DND-41 (cell line): ENCODE measurements at regions not wholly inside any gene's neighbourhood (a gene's known extent, or its start where the extent isn't known, plus 50 kb on each side); places are given as distances from the start of the nearest gene placed in this dataset.

Experiments
- ATAC-seq: fragments of 200-7000 bp; cut with Tn5 transposase; 3 replicates; pipeline ENCODE4 v1.9.1; 2021; ENCODE audit warnings: low read depth; ENCODE audit not compliant: insufficient read depth
- DNase-seq: peaks from one replicate; pipeline ENCODE4 v3.0.0-alpha.2; 2020
- H2AFZ ChIP-seq: 2 replicates; pipeline ENCODE4 v1.6.0; 2012; ENCODE audit warnings: low read depth, low read length
- H3K27ac ChIP-seq: 2 replicates; pipeline ENCODE4 v1.5.1; 2012; ENCODE audit warnings: low read length, inconsistent platforms
- H3K27me3 ChIP-seq: fragments of 200-600 bp; sonication (generic); 2 replicates; pipeline ENCODE4 v1.6.0; 2012; ENCODE audit warnings: low read length, mild to moderate bottlenecking, inconsistent platforms; ENCODE audit not compliant: insufficient read depth, poor library complexity
- H3K36me3 ChIP-seq: 2 replicates; pipeline ENCODE4 v1.5.1; 2012; ENCODE audit warnings: low read length, inconsistent platforms; ENCODE audit not compliant: insufficient read depth
- H3K4me1 ChIP-seq: 2 replicates; pipeline ENCODE4 v1.5.1; 2012; ENCODE audit warnings: mild to moderate bottlenecking, low read length; ENCODE audit not compliant: insufficient read depth
- H3K4me2 ChIP-seq: 2 replicates; pipeline ENCODE4 v1.6.0; 2012; ENCODE audit warnings: mild to moderate bottlenecking, moderate library complexity, low read length, inconsistent platforms; ENCODE audit not compliant: insufficient read depth
- H3K4me3 ChIP-seq, 2 experiments: fragments of 200-600 bp in 1 of 2; shearing (Covaris generic) in 1 of 2; 2 replicates each; pipeline ENCODE4 v1.5.1; 2012 to 2016; ENCODE audit warnings: inconsistent platforms in 2 of 2, low read length in 2 of 2, mild to moderate bottlenecking in 2 of 2, low read depth in 1 of 2, moderate library complexity in 1 of 2
- H3K79me2 ChIP-seq: 2 replicates; pipeline ENCODE4 v1.6.0; 2012; ENCODE audit warnings: low read length, inconsistent platforms; ENCODE audit not compliant: insufficient read depth
- H3K9ac ChIP-seq: 2 replicates; pipeline ENCODE4 v1.6.0; 2012; ENCODE audit warnings: low read depth, mild to moderate bottlenecking, inconsistent platforms, low read length, moderate library complexity
- H3K9me3 ChIP-seq: 2 replicates; pipeline ENCODE4 v1.5.1; 2012; ENCODE audit warnings: low read length, moderate library complexity, mild to moderate bottlenecking, inconsistent platforms; ENCODE audit not compliant: insufficient read depth, severe bottlenecking
- H4K20me1 ChIP-seq: 2 replicates; pipeline ENCODE4 v1.6.0; 2012; ENCODE audit warnings: low read length; ENCODE audit not compliant: insufficient read depth
- EZH2 ChIP-seq: IDR thresholded peaks from 3 replicates; pipeline ENCODE4 v1.6.1; 2012; ENCODE audit warnings: borderline replicate concordance, low read depth, mild to moderate bottlenecking, moderate library complexity, low read length, inconsistent platforms; ENCODE audit not compliant: severe bottlenecking
- TF ChIP-seq, protein P1 (sequence below): IDR thresholded peaks from 2 replicates; pipeline ENCODE4 v1.5.1; 2012; ENCODE audit warnings: borderline replicate concordance, low read length, moderate library complexity, mild to moderate bottlenecking; ENCODE audit not compliant: poor library complexity, severe bottlenecking; ENCODE audit errors: extremely low read depth

DNA sequence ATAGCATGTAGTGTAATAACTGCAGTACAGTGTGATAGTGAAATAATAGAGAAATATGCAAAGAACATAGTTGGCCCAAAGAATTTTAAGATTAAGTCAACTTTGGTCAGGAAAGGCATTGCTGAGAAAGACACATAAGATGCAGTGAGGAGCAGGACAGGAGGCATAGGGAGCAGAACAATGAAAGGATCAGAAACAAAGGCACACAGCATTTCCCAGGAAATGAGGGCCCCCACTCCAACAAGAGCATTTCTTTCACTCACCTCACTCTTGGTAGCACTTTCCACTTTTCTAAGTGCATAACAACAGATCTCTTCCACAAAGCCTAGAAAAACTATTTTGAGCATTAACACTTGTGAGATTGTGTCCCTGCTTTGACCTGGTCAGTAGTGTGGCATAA, 238.4 kb upstream of the FAT3 start:
- H3K4me3 ChIP-seq = no peak overlapping the region
- no peaks in the 10 kb centered on the region for H3K79me2 ChIP-seq
- no peak overlapping the region for H3K27ac ChIP-seq
- H3K9me3 ChIP-seq = peaks cover 5% of the 10 kb centered on the region
- H3K4me2 ChIP-seq = no peak overlapping the region
- H2AFZ ChIP-seq = no peak overlapping the region
- no peaks in the 10 kb centered on the region for H4K20me1 ChIP-seq
- no peak for ATAC-seq
- TF ChIP-seq, protein P1, sequence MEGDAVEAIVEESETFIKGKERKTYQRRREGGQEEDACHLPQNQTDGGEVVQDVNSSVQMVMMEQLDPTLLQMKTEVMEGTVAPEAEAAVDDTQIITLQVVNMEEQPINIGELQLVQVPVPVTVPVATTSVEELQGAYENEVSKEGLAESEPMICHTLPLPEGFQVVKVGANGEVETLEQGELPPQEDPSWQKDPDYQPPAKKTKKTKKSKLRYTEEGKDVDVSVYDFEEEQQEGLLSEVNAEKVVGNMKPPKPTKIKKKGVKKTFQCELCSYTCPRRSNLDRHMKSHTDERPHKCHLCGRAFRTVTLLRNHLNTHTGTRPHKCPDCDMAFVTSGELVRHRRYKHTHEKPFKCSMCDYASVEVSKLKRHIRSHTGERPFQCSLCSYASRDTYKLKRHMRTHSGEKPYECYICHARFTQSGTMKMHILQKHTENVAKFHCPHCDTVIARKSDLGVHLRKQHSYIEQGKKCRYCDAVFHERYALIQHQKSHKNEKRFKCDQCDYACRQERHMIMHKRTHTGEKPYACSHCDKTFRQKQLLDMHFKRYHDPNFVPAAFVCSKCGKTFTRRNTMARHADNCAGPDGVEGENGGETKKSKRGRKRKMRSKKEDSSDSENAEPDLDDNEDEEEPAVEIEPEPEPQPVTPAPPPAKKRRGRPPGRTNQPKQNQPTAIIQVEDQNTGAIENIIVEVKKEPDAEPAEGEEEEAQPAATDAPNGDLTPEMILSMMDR = no peak
- no peak for TF ChIP-seq EZH2
- DNase-seq = no peak
- no peaks in the 10 kb centered on the region for H3K36me3 ChIP-seq
- no peaks in the 10 kb centered on the region for H3K27me3 ChIP-seq
- no peak overlapping the region for H3K9ac ChIP-seq
- no peaks in the 10 kb centered on the region for H3K4me1 ChIP-seq

DNA sequence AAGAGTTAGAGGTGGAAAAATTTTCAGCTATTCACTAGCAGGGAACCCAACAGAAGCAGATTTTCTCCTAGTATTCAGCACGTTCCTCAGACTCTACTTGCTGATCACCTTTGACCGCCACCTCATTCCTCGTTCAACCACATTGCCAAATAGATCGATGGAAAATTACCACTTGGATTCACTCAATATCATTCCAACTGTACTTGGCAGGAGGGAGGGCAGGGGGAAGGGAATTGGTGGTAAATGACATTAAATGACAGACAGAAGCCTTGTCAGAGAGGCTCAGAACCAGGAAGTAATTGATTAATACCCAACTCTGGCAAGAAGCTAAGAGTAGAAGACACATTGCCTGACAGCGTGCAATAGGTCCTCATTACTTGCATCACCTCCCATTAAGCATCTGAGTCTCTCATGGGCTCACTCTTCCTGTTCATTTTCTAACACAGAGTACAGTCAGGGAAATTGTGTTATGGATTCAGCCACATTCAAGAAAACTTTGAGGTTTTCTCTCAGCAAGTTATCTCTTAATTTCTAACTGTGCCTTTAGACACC, 240.5 kb upstream of the FAT3 start:
- Histone ChIP-seq H3K36me3 (no peaks in the 10 kb centered on the region), H3K9ac (no peak overlapping the region), H2AFZ (no peak overlapping the region), H3K4me2 (no peak overlapping the region), H3K79me2 (no peaks in the 10 kb centered on the region), H3K4me1 (no peaks in the 10 kb centered on the region), H3K4me3 (no peak overlapping the region), H3K9me3 (peaks cover 5% of the 10 kb centered on the region), H3K27me3 (no peaks in the 10 kb centered on the region), H3K27ac (no peak overlapping the region), H4K20me1 (no peaks in the 10 kb centered on the region)
- no peak for DNase-seq
- ATAC-seq = no peak
- TF ChIP-seq, protein P1 = no peak
- no peak for TF ChIP-seq EZH2

DNA sequence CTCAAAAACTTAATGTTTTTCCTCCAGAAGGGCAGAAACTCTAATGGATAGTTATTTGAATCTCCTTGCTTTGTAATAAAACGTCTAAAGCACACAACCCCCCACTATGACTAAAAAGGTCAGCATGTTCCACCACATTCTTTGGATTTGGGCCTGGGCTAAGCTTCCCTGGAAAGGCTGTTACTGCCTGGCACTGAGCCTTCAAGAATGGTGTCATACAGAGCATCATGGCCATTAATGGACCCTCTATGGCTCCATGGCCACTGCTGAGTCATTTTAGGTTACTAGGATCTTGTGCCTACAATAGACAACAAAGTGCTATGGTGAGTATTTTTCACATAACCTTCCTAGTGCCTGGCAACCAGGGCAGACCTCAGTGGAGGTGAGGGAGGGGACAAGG, 242.6 kb upstream of the FAT3 start:
- Histone ChIP-seq H3K4me3 (no peak overlapping the region), H3K79me2 (no peaks in the 10 kb centered on the region), H3K9me3 (peaks cover 5% of the 10 kb centered on the region), H3K27me3 (no peaks in the 10 kb centered on the region), H4K20me1 (no peaks in the 10 kb centered on the region), H3K4me1 (no peaks in the 10 kb centered on the region), H3K9ac (no peak overlapping the region), H3K27ac (no peak overlapping the region), H3K4me2 (no peak overlapping the region), H2AFZ (no peak overlapping the region), H3K36me3 (no peaks in the 10 kb centered on the region)
- DNase-seq (no peak), ATAC-seq (no peak)
- TF ChIP-seq, protein P1 = no peak

- Histone ChIP-seq H3K9me3 (peaks cover 2% of the 10 kb centered on the region), H2AFZ (no peak overlapping the region), H4K20me1 (no peaks in the 10 kb centered on the region), H3K36me3 (no peaks in the 10 kb centered on the region), H3K4me2 (no peak overlapping the region), H3K27ac (no peak overlapping the region), H3K27me3 (no peaks in the 10 kb centered on the region), H3K79me2 (no peaks in the 10 kb centered on the region), H3K9ac (no peak overlapping the region), H3K4me1 (no peaks in the 10 kb centered on the region), H3K4me3 (no peak overlapping the region)
- no peak for TF ChIP-seq EZH2
- TF ChIP-seq, protein P1 = no peak
- ATAC-seq (no peak), DNase-seq (no peak)
These were observed 244.8 kb upstream of the FAT3 start for GRCh38 chr11:91979775-91980174.
